B cell (primary cell): ENCODE measurements at regions not wholly inside any gene's neighbourhood (a gene's known extent, or its start where the extent isn't known, plus 50 kb on each side); places are given as distances from the start of the nearest gene placed in this dataset.

Experiments
- CTCF ChIP-seq: fragments of 200-600 bp; IDR thresholded peaks from one replicate; pipeline ENCODE4 v1.8.0; 2022; ENCODE audit warnings: antibody characterized with exemption, mild to moderate bottlenecking
- EZH2 ChIP-seq: IDR thresholded peaks from 2 replicates; pipeline ENCODE4 v1.6.1; 2012; ENCODE audit warnings: borderline replicate concordance, low read depth, mild to moderate bottlenecking, moderate library complexity, low read length; ENCODE audit not compliant: insufficient read depth, poor library complexity, severe bottlenecking

- TF ChIP-seq CTCF (no peak), EZH2 (no peak)
Measured at GRCh38 chr7:34277803-34278199, 372.5 kb downstream of the BMPER start.
